Endothelial cell (in vitro differentiated cells): ENCODE measurements at regions not wholly inside any gene's neighbourhood (a gene's known extent, or its start where the extent isn't known, plus 50 kb on each side); places are given as distances from the start of the nearest gene placed in this dataset.
"Not testable (repeated sequence)": the region's sequence is repeated elsewhere in the genome, so short reads cannot be mapped to it uniquely, and the experiment has no call there.

ENCODE experiments used
- DNase-seq: peaks from one replicate; pipeline ENCODE4 v3.0.0; 2021; ENCODE audit warnings: low spot score
- H3K27ac Mint-ChIP-seq: one replicate; pipeline ENCODE4 v1.8.0; 2021; ENCODE audit warnings: mixed read lengths, inconsistent platforms; ENCODE audit not compliant: unreplicated experiment
- H3K27me3 Mint-ChIP-seq: one replicate; pipeline ENCODE4 v1.8.0; 2021; ENCODE audit warnings: mild to moderate bottlenecking, moderate library complexity, mixed read lengths, inconsistent platforms; ENCODE audit not compliant: unreplicated experiment
- H3K36me3 Mint-ChIP-seq: one replicate; pipeline ENCODE4 v1.8.0; 2021; ENCODE audit warnings: mild to moderate bottlenecking, low read depth, mixed read lengths, inconsistent platforms; ENCODE audit not compliant: unreplicated experiment
- H3K4me1 Mint-ChIP-seq: one replicate; pipeline ENCODE4 v1.8.0; 2021; ENCODE audit warnings: mild to moderate bottlenecking, mixed read lengths, inconsistent platforms; ENCODE audit not compliant: unreplicated experiment
- H3K4me3 Mint-ChIP-seq: one replicate; pipeline ENCODE4 v1.8.0; 2021; ENCODE audit warnings: mild to moderate bottlenecking, mixed read lengths, inconsistent platforms; ENCODE audit not compliant: unreplicated experiment
- H3K9me3 Mint-ChIP-seq: one replicate; pipeline ENCODE4 v1.8.0; 2021; ENCODE audit warnings: mixed read lengths, inconsistent platforms; ENCODE audit not compliant: unreplicated experiment
- CTCF ChIP-seq: fragments of 200-600 bp; sonication (generic); IDR thresholded peaks from one replicate; pipeline ENCODE4 v1.5.0; 2021; ENCODE audit warnings: antibody characterized with exemption; ENCODE audit not compliant: unreplicated experiment

- no peak for TF ChIP-seq CTCF
- Mint-ChIP-seq H3K36me3 (no peaks in the 10 kb centered on the region), H3K9me3 (no peaks in the 10 kb centered on the region), H3K27ac (no peak overlapping the region), H3K4me3 (no peak overlapping the region), H3K4me1 (peaks cover 9% of the 10 kb centered on the region), H3K27me3 (peaks cover 2% of the 10 kb centered on the region)
- DNase-seq: no peak
Measured at GRCh38 chr9:85863875-85864274, 77.1 kb upstream of the NAA35 start.

GRCh38 chr9:85871008-85871407 is 69.9 kb upstream of the NAA35 start:
- no peaks in the 10 kb centered on the region for H3K27me3 Mint-ChIP-seq
- no peak for TF ChIP-seq CTCF
- H3K9me3 Mint-ChIP-seq: no peaks in the 10 kb centered on the region
- H3K4me1 Mint-ChIP-seq: peaks cover 4% of the 10 kb centered on the region
- H3K27ac Mint-ChIP-seq: no peak overlapping the region
- H3K36me3 Mint-ChIP-seq: no peaks in the 10 kb centered on the region
- no peak overlapping the region for H3K4me3 Mint-ChIP-seq
- no peak for DNase-seq

- H3K36me3 Mint-ChIP-seq, H3K27ac Mint-ChIP-seq, H3K4me1 Mint-ChIP-seq, H3K27me3 Mint-ChIP-seq, H3K4me3 Mint-ChIP-seq, H3K9me3 Mint-ChIP-seq, DNase-seq: not testable (repeated sequence)
Measured at GRCh38 chr9:85871683-85872082, 69.3 kb upstream of the NAA35 start.

- Mint-ChIP-seq H3K9me3 (no peaks in the 10 kb centered on the region), H3K27ac (no peak overlapping the region), H3K4me1 (peaks cover 4% of the 10 kb centered on the region), H3K4me3 (no peak overlapping the region), H3K36me3 (no peaks in the 10 kb centered on the region), H3K27me3 (no peaks in the 10 kb centered on the region)
- TF ChIP-seq CTCF: no peak
- no peak for DNase-seq
Measured at GRCh38 chr9:85872463-85872862, 68.5 kb upstream of the NAA35 start.

- DNase-seq: no peak
- H3K36me3 Mint-ChIP-seq: peaks cover 9% of the 10 kb centered on the region
- H3K27me3 Mint-ChIP-seq: no peaks in the 10 kb centered on the region
Measured at GRCh38 chr9:85876628-85877027, 64.3 kb upstream of the NAA35 start.

GRCh38 chr9:85878872-85879597 is 61.9 kb upstream of the NAA35 start:
- H3K4me1 Mint-ChIP-seq, DNase-seq, H3K27me3 Mint-ChIP-seq, H3K27ac Mint-ChIP-seq, H3K9me3 Mint-ChIP-seq, H3K4me3 Mint-ChIP-seq: not testable (repeated sequence)
- peaks cover 12% of the 10 kb centered on the region for H3K36me3 Mint-ChIP-seq

More at GRCh38 chr9:85876628-85877027, 64.3 kb upstream of the NAA35 start:
- no peak for TF ChIP-seq CTCF
- Mint-ChIP-seq H3K4me3 (no peak overlapping the region), H3K27ac (no peak overlapping the region), H3K9me3 (no peaks in the 10 kb centered on the region), H3K4me1 (peaks cover 2% of the 10 kb centered on the region)

GRCh38 chr9:85880507-85880906 is 60.4 kb upstream of the NAA35 start:
- not testable (repeated sequence) for H3K9me3 Mint-ChIP-seq, H3K27me3 Mint-ChIP-seq, H3K4me1 Mint-ChIP-seq, DNase-seq, H3K27ac Mint-ChIP-seq, H3K4me3 Mint-ChIP-seq
- H3K36me3 Mint-ChIP-seq: peaks cover 12% of the 10 kb centered on the region
